ENCODE measurements at regions not wholly inside any gene's neighbourhood (a gene's known extent, or its start where the extent isn't known, plus 50 kb on each side); places are given as distances from the start of the nearest gene placed in this dataset.
A peak's percentile ranks its signal among the peaks of the same experiment; 100 is the strongest.

DNA sequence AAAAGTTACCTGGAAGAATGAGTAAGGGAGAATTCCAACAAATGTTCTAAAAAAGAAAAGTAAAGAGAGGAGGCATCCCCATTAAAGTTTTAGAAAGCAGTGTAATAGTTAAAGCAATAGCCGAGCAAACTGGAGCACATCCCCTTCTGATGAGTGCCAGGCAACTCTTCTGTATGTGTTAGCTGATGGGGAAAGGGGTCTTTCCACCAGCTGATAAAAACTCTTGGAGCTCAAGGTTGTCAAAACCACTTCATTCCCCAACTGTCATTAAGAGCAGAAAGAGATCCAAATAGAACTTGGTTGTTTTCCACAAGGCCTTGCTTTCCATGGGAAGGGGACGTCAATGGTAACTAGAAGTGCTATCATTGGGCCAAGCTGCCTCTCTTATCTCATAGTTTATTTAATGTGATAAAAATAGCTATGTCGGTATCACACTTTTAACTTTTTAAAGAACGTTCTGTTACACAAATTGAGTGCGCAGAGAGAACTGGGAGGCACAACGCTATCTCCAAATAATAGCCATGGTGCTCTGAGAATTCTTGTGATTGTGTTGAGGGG lies 116.9 kb downstream of the POLR2M start:
- DNase-seq: no peak

DNA sequence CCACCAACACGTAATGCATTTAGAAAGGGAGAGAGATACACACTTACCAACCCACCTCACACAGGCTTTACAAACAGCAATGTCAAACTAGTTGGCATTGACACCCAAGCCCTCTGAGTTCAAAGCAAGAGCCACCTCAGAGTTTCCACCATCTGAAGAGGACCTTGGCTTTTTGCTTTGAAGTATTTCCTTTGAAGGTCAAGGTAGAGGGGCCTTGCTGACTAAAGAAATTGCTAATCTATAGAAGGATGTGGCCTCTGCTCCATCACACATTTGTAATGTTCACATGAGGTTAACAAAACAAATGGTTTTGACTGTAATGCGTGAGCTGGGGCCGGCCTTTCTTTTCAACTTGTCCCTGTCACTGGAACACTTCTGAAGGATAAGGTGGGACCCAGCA lies 117.7 kb downstream of the POLR2M start:
- no peak for DNase-seq

DNA sequence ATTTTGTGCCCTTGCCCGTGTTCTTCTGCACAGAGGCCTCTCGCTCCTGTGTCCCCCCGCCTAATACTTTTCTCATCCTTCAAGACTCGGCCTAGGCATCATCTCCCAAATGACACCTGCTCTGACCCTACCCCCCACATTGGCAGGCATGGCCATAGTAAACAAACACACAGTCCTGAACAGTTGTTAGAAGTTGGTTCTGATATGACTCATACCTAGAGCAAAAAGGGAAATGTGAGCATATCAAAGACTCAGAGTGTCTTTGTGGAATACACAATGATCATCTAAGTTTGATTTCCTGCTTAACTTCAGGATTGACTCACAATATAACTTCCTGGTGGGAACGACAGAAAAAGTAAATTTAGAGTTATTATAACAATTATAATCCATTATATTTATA lies 120.5 kb downstream of the POLR2M start:
- DNase-seq: no peak

DNA sequence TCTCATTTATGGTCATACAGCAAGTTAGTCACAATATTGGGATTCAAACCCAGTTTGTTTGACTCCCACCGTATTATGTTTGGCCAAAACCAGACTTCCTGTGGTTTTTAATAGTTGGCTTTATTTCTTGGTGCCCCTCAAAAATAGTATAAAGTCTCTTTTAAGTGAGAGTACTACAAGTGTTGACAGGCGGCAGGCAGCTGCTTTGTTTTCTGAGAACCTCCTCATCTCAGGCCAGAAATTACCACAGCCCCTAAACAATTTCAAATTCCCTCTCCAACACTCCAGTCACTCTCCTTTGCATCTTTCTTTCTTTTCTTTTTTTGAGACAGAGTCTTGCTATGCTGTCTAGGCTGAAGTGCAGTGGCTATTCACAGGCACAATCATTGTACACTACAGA lies 121.5 kb downstream of the POLR2M start:
- DNase-seq: no peak

DNA sequence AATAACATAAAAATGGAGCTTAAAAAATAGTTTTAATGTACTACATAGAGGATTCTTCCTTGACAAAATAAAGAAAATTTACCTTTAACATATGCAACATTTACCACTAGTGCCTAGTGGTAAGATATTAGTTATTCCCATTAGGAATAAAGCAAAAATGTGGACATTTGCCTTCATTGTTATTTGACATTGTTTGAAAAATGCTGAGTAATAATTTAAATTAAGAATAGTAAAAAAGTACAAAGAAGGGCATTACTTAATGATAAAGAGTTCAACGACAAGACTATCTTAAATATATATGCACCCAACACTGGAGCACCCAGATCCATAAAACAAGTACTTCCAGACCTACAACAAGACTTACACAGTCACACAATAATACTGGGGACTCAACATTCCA lies 125.7 kb downstream of the POLR2M start:
- no peak for DNase-seq

DNA sequence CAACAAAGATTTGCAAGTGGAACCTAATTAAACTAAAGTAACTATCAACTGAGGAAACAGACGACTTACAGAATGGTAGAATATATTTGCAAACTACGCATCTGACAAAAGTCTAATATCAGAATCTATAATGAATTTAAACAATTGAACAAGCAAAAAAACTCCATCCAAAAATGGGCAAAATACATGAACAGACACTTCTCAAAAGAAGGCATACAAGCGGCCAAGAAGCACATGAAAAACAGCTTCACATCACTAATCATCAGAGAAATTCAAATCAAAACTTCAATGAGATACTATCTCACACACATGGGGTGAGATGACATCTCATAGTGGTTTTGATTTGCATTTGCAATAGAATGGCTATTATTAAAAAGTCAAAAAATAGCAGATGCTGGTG lies 128.6 kb downstream of the POLR2M start:
- DNase-seq: no peak

DNA sequence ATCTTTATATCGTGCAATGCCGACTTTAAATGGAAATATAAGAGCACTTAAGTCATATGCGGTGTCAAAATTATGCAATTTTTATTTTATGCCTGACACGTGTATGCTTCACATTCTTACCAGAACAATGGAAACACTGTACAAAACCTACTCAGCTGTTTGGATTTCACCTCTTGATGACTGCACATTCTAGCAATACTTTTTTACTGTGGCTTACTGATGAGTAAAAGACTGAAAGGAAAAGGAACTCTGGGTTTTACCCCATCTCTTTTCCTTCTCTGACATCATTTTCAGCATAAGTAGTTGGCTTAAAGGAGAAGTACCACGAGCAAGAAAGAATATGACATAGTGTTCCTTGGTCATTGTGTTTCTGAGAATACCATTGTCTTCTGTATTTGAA lies 142.8 kb downstream of the POLR2M start:
- DNase-seq: no peak

DNA sequence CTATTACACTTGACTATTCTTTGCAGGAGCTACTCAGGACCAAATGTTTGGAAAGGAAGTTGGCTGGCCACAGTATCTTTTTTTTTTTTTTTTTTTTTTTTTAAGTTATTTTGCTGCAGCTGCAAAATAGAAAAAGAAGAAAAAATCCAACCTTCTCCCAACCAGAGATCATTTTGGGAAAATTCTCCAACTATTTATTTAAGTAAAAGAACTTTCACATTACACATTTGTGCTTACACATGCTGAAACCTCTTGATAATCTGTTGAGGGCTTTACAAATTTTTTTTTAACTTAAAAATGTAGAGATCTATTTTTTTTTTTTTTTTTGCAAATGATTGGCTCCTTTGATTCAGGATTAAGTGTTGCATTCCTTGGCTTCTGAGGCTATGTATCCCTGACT lies 148.0 kb downstream of the POLR2M start:
- no peak for DNase-seq

DNA sequence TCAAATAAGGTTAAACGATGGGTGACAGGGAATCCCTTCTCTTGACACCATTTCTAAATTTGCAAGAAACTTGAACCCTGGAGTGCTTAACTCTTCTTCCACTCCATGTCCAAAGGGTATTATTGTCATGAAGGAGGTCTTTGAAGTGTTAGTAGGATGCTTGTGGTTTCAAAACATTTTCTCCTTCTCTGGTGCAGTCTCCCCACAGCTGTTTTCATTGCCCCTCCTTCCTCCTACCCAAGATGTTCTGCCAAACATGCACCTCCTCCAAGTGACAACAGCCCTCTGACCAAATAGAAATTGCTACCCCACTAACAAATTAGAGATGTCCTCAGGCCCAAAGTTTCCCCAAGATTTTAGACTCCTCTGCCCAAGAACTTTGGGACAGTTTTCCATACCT lies 151.4 kb downstream of the POLR2M start:
- no peak for DNase-seq

DNA sequence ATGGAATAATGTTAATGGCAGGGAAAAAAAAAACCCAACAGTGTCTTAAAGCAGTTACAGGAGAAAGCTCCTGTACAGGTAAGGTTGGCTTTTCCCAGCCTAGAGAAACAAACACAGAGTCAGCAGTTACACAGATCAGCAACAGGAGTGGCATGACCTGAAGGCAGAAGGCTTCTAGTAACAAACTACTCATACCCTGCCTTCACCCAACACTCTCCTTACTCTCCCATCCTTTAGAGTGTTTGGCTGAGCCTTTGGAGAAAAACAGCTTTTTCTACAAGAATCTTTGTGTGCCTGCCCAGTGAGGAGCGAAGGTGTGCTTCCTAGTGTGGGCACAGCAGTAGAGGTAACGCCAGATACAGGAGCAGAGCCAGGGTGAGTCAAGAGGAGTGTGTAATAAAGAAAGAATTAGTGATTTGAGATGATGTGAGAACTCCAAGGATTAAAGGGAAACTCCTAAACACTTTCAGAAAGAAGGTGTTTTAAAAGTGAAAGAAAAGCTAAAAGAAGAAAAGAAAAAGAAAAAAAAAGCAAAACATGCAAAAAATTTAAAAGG lies 152.7 kb downstream of the POLR2M start:
- no peak for DNase-seq

DNA sequence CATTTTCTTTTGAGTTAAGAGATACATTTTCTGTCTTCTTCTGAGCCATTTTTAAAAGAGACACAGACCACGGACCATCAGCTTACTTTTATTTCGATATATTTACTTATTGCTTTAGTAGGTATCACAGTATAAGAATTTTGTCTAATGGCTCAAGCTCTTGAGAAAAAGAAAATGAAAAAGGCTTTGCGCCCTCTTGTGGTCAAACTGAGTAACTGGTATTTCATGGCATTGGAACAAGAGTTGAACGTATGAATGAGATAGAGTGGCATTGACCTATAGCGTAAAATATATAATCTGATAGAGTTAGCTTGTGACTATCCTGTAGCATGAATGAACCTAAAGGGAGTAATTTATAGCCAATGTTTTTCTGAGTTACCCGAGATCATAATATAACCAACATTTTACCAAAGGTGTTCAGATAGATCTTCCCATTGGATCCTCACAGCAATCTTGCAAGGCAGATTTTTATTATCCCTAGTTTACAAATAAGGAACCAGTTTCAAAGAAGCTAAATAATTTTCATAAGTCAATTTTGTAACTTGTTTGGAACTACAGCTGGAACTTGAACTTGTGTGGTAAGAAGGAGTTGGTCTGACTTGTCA lies 154.6 kb downstream of the POLR2M start:
- DNase-seq: peak; percentile 25

DNA sequence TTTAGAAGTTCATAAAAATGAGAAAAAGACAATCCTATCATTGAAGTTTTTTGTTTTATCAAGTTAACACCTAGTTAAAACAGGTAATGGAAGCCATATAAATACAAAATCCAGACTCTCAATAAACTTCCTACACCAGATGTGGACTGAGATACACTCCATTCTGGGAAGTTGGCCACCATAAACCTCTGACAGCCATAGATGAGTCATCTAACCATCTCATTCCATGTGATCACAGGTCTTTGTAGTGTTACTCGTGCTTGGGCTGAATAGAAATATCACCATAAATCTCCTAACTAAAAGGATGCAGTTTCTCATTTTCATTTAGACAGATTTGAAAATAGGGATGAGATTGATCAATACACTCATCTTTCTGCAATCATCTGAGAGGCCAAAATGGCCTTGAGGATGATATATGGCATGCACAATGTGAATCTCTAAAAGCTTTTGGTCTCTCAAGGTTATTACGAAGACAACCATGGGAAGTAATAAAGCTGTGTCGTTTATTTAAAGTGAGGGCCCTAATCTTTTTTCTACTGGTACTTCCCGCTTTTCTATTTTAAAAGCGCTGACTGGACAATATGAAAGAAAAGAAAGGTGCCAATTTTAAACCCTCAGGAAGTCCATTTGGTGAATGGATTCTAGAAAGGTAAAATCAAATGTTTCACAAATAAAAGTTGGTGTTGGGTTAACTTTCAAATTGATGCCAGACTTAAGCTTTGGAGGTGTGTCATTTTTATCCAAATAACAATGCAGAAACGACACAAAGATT lies 155.5 kb downstream of the POLR2M start:
- no peak for DNase-seq

DNA sequence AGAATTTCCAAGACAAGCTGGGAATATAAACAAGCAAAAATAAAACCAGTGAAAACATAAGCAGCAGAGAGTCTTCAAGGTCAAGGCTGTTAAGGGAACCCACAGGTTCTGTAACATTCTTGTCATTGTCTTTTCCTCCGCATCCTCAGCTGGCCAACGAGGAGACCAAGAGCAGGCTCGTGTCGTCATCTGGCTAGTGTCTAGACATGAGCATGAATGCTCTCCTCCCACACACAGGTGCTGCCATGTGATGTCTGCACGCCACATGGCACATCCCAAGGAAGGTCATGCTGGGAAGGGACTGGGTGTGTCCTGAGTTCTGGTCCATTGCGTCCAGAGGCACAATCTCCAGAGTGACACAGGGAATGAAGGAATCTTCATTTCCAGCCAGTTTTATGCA lies 156.2 kb downstream of the POLR2M start:
- DNase-seq: no peak

DNA sequence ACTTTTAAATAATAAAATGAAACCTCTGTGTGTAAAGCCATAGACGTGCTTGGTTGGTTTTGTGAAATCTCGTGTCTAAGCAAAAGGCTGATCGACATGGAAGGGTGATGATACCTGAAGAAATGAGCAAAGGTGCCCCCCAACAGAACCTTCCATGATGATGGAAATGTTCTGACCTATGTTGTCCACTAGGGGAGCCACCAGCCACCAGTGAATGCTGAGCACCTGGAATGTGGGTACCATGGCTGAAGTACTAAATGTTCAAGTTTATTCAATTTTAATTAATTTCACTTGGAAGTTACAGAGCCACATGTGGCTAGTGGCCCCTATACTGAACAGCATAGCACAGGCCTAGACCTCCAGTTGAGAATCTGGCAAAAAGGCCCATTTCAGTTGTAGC lies 158.8 kb downstream of the POLR2M start:
- no peak for DNase-seq

DNA sequence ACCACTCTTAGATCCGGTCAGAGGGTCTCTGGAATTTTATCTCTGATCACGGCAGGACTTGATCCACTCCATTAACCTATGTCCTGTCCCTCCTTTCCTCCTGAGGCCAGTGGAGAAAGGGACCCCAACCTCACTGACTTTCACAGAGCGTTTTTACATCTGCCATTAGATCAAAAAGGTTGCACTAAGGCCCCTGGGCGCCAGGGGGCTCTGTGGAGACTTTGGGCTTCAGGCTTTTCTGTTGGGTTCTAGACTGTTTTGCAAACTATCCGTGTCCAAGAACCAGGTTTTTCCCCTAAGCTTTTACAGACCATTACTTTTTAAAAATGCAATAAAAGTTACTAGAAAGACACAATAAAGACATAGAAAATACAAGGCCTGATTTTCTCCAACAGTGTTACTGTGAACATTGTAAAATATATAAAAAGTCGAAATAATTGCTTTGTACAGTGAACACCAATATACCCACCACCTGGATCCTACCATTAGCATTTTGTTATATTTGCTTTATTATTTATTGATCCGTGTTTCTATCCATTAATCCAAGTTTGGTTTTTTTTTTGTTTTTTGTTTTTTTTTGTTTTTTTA lies 159.7 kb downstream of the POLR2M start:
- DNase-seq: peak; percentile 42

DNA sequence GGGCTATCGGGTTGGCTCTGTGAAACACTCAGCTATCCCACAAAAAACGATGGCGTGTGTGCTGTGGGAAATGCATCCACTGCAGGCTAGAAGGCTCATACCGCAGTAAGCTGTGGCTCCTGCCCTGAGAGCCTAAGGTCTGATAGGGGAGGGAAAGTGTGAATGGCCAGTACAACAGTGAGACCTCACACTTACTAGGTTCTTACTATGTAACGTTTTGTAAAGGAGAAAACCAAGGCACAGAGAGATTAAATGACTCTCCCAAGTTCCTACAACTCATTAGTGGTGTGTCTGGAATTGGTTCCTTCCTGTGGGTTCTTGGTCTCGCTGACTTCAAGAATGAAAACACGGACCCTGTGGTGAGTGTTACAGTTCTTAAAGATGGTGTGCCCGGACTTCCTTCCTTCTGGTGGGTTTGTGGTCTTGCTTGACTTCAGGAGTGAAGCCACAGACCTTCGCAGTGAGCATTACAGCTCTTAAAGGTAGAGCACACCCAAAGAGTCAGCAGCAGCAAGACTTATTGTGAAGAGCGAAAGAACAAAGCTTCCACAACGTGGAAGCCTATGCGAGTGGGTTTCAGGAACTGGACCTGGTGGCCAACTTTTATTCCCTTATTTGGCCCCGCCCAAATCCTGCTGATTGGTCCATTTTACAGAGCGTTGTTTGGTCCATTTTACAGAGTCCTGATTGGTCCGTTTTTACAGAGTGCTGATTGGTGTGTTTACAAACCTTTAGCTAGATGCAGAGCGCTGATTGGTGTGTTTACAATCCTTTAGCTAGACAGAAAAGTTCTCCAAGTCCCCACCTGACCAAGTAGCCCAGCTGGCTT lies 161.7 kb downstream of the POLR2M start:
- DNase-seq: no peak

DNA sequence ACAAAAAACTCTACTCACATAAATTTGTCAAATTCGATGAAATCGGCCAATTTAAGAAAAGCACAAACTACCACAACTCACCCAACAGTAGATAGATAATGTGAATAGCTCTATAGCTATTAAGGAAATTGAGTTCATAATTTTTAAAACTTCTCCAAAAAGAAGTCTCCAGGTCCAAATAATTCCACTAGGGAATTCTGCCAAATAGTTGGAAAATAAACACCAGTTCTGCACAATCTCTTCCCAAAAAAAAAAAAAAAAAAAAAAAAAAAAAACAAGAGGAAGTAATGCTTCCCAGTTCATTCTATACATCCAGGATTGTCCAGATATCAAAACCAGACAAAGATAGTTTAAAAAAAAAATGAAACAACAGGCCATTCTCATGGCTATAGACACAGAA lies 164.2 kb downstream of the POLR2M start:
- no peak for DNase-seq

DNA sequence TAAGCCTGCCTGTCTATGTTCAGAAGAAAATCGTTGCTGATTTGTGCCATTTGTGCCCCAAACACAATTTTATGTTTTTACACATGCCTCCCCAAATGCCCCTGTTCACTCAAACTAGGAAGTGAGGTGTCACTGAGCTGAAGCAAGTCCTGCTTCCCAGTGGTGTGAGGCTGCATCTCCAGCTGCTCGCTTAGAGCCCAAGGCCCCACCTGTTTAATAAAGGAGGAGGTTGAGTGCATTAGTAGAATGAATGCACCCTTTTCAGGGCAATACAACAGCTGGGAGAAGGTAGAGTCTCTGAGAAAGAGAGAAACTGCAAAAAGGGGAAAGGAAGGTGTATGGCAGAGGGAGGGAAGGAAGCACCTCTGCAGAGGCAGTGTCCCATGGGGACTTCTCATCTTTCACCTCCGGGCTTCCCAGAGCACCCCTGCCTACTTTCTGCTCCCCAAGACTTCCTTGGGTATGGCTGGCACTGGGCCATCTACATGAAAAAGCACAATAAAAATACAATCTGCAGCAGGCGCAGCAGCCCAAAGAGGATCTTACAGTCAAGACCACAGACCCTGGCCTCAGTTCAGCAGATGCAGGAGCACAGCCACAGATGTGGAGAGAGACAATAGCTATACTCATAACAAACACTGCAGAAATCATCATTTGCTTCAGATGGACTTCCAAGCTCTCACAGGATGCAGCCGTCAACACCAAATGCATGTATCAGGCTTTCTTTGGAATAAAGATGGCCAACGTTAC lies 165.9 kb downstream of the POLR2M start:
- no peak for DNase-seq

DNA sequence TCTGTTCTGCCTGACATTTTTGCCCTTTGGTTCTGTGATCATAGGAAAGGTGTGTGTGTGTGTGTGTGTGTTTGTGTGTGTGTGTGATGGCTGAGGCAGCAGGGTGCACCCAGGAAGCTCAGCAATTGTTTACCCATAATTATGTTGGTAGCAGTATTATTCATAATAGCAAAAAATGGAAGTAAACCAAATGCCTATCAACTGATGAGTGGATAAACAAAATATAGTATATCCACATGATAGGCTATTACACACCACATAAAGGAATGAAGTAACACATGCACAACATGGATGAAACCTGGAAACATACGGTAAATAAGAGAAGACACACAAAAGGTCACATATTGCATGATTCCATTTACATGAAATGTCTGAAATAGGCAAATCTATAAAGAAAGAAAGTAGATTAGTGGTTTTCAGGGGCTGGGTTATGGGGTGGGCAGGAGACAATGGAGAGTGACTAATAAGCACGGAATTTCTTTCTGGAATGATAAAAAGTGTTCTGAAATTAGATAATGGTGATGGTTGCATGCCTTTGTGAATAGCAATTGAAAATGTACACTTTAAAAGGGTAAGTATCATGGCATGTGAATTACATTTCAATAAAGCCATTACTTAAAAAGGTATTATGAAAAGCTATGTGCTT lies 167.2 kb downstream of the POLR2M start:
- no peak for DNase-seq

DNA sequence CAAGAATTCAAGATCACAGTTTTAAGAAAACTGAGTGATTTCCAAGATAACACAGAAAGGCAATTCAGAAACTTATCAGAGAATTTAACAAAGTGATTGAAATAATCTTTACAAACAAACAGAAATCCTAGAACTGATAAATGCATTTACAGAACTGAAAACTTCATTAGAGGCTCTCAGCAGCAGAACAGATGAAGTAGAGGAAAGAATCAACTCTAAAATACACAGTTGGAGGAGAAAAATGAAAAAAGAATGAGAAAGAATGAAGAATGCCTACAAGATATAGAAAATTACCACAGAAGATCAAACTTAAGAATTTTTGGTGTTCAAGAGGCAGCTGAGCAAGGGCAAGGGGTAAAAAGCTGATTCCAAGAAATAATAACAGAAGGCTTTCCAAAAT lies 168.8 kb downstream of the POLR2M start:
- no peak for DNase-seq

DNA sequence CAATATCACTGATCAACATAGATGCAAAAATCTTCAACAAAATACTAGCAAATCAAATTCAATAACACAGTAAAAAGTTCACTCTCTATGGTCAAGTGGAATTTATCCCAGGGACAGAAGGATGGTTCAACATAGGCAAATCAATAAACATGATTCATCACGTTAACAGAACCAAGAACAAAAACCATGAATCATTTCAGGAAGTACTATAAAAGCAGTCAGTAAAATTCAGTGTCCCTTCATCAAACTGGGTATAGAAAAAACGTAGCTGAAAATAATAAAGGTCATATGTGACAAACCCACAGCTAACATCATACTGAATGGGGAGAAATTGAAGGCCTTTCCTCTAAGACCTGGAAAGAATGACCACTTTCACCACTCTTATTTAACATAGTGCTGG lies 172.1 kb downstream of the POLR2M start:
- DNase-seq: no peak

DNA sequence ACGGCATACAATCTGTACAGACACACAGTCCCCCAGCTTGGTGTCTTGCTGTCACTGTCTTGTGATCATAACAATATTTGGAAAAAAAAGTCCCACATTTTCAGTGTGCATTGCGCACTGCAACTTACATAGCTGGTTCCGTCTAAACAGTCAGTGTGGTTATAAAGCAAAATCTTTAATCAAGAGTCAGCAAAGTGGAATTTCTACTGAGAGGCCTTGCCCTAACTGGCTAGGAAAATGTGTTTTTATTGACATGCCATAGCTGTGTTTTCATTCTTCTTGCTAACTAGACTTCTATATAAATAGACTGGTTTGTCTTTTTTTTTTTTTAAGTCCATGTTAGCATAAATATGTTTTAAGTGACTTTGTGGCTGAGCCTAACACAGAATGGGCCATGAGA lies 174.8 kb downstream of the POLR2M start:
- DNase-seq: no peak
